ENCODE measurements at regions not wholly inside any gene's neighbourhood (a gene's known extent, or its start where the extent isn't known, plus 50 kb on each side); places are given as distances from the start of the nearest gene placed in this dataset.

GRCh38 chr5:15168358-15168757 lies 296.8 kb upstream of the ANKH start:
- 57% methylated on average over 2 of the region's 2 CpGs for WGBS
- H3K36me3 ChIP-seq: no peaks in the 10 kb centered on the region
- TF ChIP-seq POLR2A (IDR thresholded peaks at IDR 0.05) (no peak), POLR2AphosphoS5 (IDR thresholded peaks at IDR 0.05) (no peak), CTCF (IDR thresholded peaks at IDR 0.05) (no peak)
- no peaks in the 10 kb centered on the region for H3K27me3 ChIP-seq (replicated peaks; ENCODE audit: insufficient read depth)
- no peak overlapping the region for H3K4me3 ChIP-seq
- intact Hi-C loops (cut with DNase I): no loop called here
- no peaks in the 10 kb centered on the region for H3K4me1 ChIP-seq (replicated peaks)
- H3K9me3 ChIP-seq: no peaks in the 10 kb centered on the region
- no peak for DNase-seq (ENCODE audit: low spot score)
- H3K27ac ChIP-seq: no peak overlapping the region

GRCh38 chr5:15160091-15160490 lies 288.5 kb upstream of the ANKH start:
- Histone ChIP-seq H3K9me3 (no peaks in the 10 kb centered on the region), H3K27ac (no peak overlapping the region), H3K27me3 (replicated peaks; ENCODE audit: insufficient read depth) (no peaks in the 10 kb centered on the region), H3K4me3 (no peak overlapping the region), H3K4me1 (replicated peaks) (no peaks in the 10 kb centered on the region), H3K36me3 (no peaks in the 10 kb centered on the region)
- intact Hi-C loops (cut with DNase I): no loop called here
- WGBS: 60% methylated on average over 2 of the region's 2 CpGs
- DNase-seq (ENCODE audit: low spot score): no peak
- TF ChIP-seq POLR2A (IDR thresholded peaks at IDR 0.05) (no peak), CTCF (IDR thresholded peaks at IDR 0.05) (no peak), POLR2AphosphoS5 (IDR thresholded peaks at IDR 0.05) (no peak)

- H3K27me3 ChIP-seq (replicated peaks; ENCODE audit: insufficient read depth): no peaks in the 10 kb centered on the region
- TF ChIP-seq POLR2A (IDR thresholded peaks at IDR 0.05): no peak
- no peaks in the 10 kb centered on the region for H3K36me3 ChIP-seq
- WGBS: 42% methylated on average over 3 of the region's 3 CpGs
- no peak overlapping the region for H3K4me3 ChIP-seq
- no peak overlapping the region for H3K27ac ChIP-seq
- intact Hi-C loops (cut with DNase I): no loop called here
- H3K9me3 ChIP-seq: no peaks in the 10 kb centered on the region
- H3K4me1 ChIP-seq (replicated peaks): no peaks in the 10 kb centered on the region
- no peak for DNase-seq (ENCODE audit: low spot score)
Measured at GRCh38 chr5:15159606-15160005, 288.0 kb upstream of the ANKH start.

GRCh38 chr5:15142458-15142857 lies 270.9 kb upstream of the ANKH start:
- DNase-seq (ENCODE audit: low spot score): no peak
- H3K27ac ChIP-seq: no peak overlapping the region
- H3K36me3 ChIP-seq: no peaks in the 10 kb centered on the region
- no peak overlapping the region for H3K4me3 ChIP-seq
- TF ChIP-seq POLR2AphosphoS5 (IDR thresholded peaks at IDR 0.05) (no peak), CTCF (IDR thresholded peaks at IDR 0.05) (no peak), POLR2A (IDR thresholded peaks at IDR 0.05) (no peak)
- H3K27me3 ChIP-seq (replicated peaks; ENCODE audit: insufficient read depth): no peaks in the 10 kb centered on the region
- no peaks in the 10 kb centered on the region for H3K9me3 ChIP-seq
- intact Hi-C loops (cut with DNase I): no loop called here
- WGBS: 28% methylated on average over 5 of the region's 5 CpGs
- H3K4me1 ChIP-seq (replicated peaks): no peaks in the 10 kb centered on the region

GRCh38 chr5:15137414-15137813 lies 265.8 kb upstream of the ANKH start:
- intact Hi-C loops (cut with DNase I): loop anchor here (10.0 kb wide), 1 partner anchor 117 kb away; no protein-coding TSS in a partner anchor
- 79% methylated on average over 3 of the region's 3 CpGs for WGBS

More at GRCh38 chr5:15137414-15137813, 265.8 kb upstream of the ANKH start:
- DNase-seq (ENCODE audit: low spot score): no peak
- H3K36me3 ChIP-seq: no peaks in the 10 kb centered on the region
- H3K4me3 ChIP-seq: no peak overlapping the region
- no peaks in the 10 kb centered on the region for H3K4me1 ChIP-seq (replicated peaks)
- TF ChIP-seq POLR2A (IDR thresholded peaks at IDR 0.05) (no peak), CTCF (IDR thresholded peaks at IDR 0.05) (no peak), POLR2AphosphoS5 (IDR thresholded peaks at IDR 0.05) (no peak)
- no peak overlapping the region for H3K27ac ChIP-seq
- H3K9me3 ChIP-seq: no peaks in the 10 kb centered on the region
- no peaks in the 10 kb centered on the region for H3K27me3 ChIP-seq (replicated peaks; ENCODE audit: insufficient read depth)
